Activated naive CD4-positive, alpha-beta T cell treated with anti-CD3 and anti-CD28 coated beads, Interleukin-2, amount 50 U/mL, for 24 hours (primary cell): ENCODE measurements at regions not wholly inside any gene's neighbourhood (a gene's known extent, or its start where the extent isn't known, plus 50 kb on each side); places are given as distances from the start of the nearest gene placed in this dataset.
"Not testable (repeated sequence)": the region's sequence is repeated elsewhere in the genome, so short reads cannot be mapped to it uniquely, and the experiment has no call there.

Source experiments
- H3K27ac Mint-ChIP-seq: one replicate; pipeline ENCODE4 v1.8.0; 2021; ENCODE audit warnings: mild to moderate bottlenecking, mixed read lengths
- H3K27me3 Mint-ChIP-seq: one replicate; pipeline ENCODE4 v1.8.0; 2021; ENCODE audit warnings: mixed read lengths
- H3K36me3 Mint-ChIP-seq: one replicate; pipeline ENCODE4 v1.8.0; 2021; ENCODE audit warnings: mixed read lengths
- H3K4me1 Mint-ChIP-seq: one replicate; pipeline ENCODE4 v1.8.0; 2021; ENCODE audit warnings: mixed read lengths
- H3K4me3 Mint-ChIP-seq: one replicate; pipeline ENCODE4 v1.8.0; 2021; ENCODE audit warnings: mild to moderate bottlenecking, mixed read lengths
- H3K9me3 Mint-ChIP-seq: one replicate; pipeline ENCODE4 v1.8.0; 2021; ENCODE audit warnings: mixed read lengths

DNA sequence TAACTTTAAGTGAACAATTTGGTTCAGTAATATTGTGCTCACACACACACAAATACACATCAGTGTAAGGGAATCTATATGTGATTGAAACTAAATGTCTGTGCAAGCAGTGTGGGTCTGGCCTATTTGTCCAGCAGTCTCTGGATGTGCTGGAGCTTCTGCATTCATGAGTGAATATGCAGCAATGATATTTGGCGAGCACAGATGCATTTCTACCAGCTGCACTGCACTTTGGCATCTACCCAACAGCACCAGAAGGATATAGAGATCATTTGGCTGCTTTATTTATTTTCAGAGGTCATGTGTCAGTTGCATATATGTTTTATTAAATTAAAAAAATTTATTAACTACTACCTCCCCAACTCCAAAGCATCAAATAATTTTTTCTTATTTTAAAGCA lies 613.4 kb upstream of the NR3C2 start:
- H3K9me3 Mint-ChIP-seq, result no peaks in the 10 kb centered on the region
- peaks cover 1% of the 10 kb centered on the region for H3K27me3 Mint-ChIP-seq
- H3K27ac Mint-ChIP-seq, result no peak overlapping the region
- H3K36me3 Mint-ChIP-seq, result no peaks in the 10 kb centered on the region
- no peak overlapping the region for H3K4me3 Mint-ChIP-seq
- H3K4me1 Mint-ChIP-seq, result no peaks in the 10 kb centered on the region

GRCh38 chr4:149050840-149051239 lies 608.6 kb upstream of the NR3C2 start:
- Mint-ChIP-seq H3K4me1 (no peaks in the 10 kb centered on the region), H3K9me3 (peaks cover 6% of the 10 kb centered on the region), H3K27me3 (no peaks in the 10 kb centered on the region), H3K27ac (no peak overlapping the region), H3K4me3 (no peak overlapping the region), H3K36me3 (no peaks in the 10 kb centered on the region)

- Mint-ChIP-seq H3K4me3 (no peak overlapping the region), H3K9me3 (peaks cover 6% of the 10 kb centered on the region), H3K4me1 (no peaks in the 10 kb centered on the region), H3K27ac (no peak overlapping the region), H3K27me3 (no peaks in the 10 kb centered on the region), H3K36me3 (no peaks in the 10 kb centered on the region)
Measured at GRCh38 chr4:149048451-149049143, 606.4 kb upstream of the NR3C2 start.

DNA sequence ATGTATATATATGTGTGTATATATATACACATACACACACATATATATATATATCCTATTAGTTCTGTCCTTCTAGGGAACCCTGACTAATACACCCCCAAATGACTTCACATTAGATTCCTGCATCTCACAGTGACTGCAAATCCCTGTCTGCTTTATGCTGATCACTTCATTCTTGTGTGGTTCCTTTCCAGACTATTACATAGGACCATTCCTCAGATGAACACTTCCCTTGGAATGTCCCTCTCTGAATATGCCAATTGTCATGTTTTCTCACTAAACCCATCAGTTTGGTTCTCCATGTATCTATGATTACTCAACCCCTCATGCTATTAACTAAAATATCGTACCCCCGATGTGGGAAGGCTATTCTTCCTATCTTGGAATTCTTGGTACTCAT lies 605.2 kb upstream of the NR3C2 start:
- Mint-ChIP-seq H3K9me3 (peaks cover 6% of the 10 kb centered on the region), H3K4me1 (no peaks in the 10 kb centered on the region), H3K27me3 (no peaks in the 10 kb centered on the region), H3K27ac (no peak overlapping the region), H3K36me3 (no peaks in the 10 kb centered on the region), H3K4me3 (no peak overlapping the region)

DNA sequence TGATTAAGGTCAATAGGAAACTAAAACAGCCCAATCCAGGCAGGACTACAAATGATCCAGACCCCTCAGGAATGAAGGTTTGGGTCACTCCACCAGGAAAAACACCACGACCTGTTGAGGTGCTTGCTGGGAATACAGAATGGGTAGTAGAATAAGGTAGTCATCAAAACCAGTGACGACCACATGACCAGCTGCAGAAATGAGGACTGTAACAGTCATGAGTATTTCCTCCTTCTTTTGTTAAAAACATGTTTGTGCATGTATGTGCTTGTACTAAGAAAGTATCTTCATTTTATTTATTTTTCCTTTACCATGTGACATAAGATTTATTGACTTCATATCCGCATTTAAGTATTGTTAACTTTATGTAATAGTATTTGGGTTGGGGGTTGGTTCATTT lies 603.5 kb upstream of the NR3C2 start:
- Mint-ChIP-seq H3K27me3 (no peaks in the 10 kb centered on the region), H3K36me3 (no peaks in the 10 kb centered on the region), H3K4me3 (no peak overlapping the region), H3K4me1 (no peaks in the 10 kb centered on the region), H3K9me3 (peaks cover 6% of the 10 kb centered on the region), H3K27ac (no peak overlapping the region)

GRCh38 chr4:149039786-149040185 lies 597.6 kb upstream of the NR3C2 start:
- H3K4me3 Mint-ChIP-seq, H3K27me3 Mint-ChIP-seq, H3K27ac Mint-ChIP-seq, H3K36me3 Mint-ChIP-seq, H3K4me1 Mint-ChIP-seq, H3K9me3 Mint-ChIP-seq: not testable (repeated sequence)

- H3K27me3 Mint-ChIP-seq, result peaks cover 3% of the 10 kb centered on the region
- H3K4me3 Mint-ChIP-seq, result no peak overlapping the region
- no peaks in the 10 kb centered on the region for H3K9me3 Mint-ChIP-seq
- no peak overlapping the region for H3K27ac Mint-ChIP-seq
- no peaks in the 10 kb centered on the region for H3K36me3 Mint-ChIP-seq
- no peaks in the 10 kb centered on the region for H3K4me1 Mint-ChIP-seq
Measured at GRCh38 chr4:149031399-149031798, 589.2 kb upstream of the NR3C2 start.

DNA sequence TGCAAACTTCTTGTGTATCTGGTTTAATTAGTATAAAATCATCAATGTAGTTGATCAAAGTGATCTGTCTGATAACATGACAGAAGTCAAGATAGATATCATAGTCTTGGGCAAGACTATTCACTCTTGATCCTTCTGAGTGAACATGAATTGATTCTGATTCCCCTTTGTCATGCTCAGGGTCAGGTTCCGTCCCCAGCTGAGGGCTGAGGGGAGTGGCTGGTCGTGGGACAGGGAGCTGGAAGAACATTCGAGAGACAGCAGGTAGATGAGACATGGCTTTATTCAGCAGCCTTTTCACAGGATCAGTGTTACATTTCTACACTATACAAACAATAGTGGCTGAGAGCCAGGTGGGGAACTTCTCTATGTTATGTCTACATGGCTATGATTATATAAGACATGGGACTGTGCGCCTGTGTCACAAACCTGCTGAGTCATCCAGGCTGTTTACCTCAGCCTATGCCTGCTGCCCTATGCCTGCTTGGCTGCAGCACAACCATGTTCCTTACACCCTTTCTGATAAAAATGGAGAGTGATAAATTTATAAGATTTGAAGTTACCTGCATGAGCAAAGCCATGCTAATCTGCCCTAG lies 586.9 kb upstream of the NR3C2 start:
- Mint-ChIP-seq H3K27ac (no peak overlapping the region), H3K36me3 (no peaks in the 10 kb centered on the region), H3K27me3 (peaks cover 3% of the 10 kb centered on the region), H3K4me1 (no peaks in the 10 kb centered on the region), H3K4me3 (no peak overlapping the region), H3K9me3 (no peaks in the 10 kb centered on the region)

GRCh38 chr4:149026696-149027095 lies 584.5 kb upstream of the NR3C2 start:
- H3K27ac Mint-ChIP-seq, result no peak overlapping the region
- H3K9me3 Mint-ChIP-seq, result no peaks in the 10 kb centered on the region
- no peaks in the 10 kb centered on the region for H3K27me3 Mint-ChIP-seq
- H3K4me1 Mint-ChIP-seq, result no peaks in the 10 kb centered on the region
- no peaks in the 10 kb centered on the region for H3K36me3 Mint-ChIP-seq
- no peak overlapping the region for H3K4me3 Mint-ChIP-seq

DNA sequence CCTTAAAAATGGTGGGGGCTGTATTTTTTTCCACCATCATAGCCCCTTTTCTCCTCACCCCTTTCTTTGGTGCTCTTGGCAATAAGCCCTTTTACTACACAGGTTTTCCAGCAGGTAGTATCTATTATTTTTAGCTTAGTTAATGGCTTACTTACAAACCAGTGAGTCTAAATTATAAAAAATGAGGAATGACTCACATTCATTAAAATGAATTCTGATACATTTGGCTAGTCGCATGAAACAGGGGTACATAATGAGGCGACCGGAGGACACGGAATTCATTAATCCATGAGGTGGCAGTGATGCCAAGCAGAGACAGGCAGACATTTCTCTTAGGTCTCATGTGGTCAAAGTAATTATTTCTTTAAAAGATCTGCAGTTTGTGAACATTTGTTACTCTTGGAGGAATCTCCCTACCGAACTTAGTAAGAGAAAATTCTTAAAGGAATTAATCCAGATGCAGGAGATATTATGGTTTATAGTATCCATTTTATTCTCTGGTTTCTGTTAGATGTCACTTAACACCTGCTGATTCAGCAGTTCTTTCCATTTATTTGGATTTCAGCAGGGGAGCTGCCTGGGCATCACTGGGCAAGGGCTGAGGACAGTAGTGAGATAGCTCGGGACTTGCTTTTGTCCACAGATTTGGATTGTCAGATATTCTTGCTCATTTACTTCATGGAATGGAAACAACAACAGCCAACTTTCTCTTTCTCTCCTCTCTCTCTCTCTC lies 575.0 kb upstream of the NR3C2 start:
- H3K36me3 Mint-ChIP-seq, result no peaks in the 10 kb centered on the region
- H3K9me3 Mint-ChIP-seq, result peaks cover 4% of the 10 kb centered on the region
- H3K4me3 Mint-ChIP-seq, result no peak overlapping the region
- no peaks in the 10 kb centered on the region for H3K4me1 Mint-ChIP-seq
- H3K27me3 Mint-ChIP-seq, result peaks cover 3% of the 10 kb centered on the region
- no peak overlapping the region for H3K27ac Mint-ChIP-seq

DNA sequence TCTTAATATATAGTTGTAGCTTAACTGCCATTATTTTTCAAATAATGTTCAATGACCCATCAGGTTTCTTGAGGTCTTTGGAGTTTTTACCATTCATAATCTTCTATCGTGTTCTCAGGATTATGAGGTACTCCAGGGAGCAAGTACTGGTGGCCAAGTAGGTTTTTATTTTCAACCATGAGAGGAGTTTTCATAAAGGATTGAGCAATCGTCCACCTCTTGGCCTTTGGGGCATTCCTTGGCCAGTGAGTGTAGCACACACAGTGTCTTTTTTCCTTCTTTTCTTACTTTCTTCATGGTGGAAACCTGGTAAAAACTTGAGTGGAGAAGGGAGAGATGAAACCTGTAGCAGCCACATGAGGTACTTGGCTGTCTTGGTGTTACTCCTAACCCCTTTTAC lies 567.0 kb upstream of the NR3C2 start:
- no peaks in the 10 kb centered on the region for H3K9me3 Mint-ChIP-seq
- no peaks in the 10 kb centered on the region for H3K4me1 Mint-ChIP-seq

GRCh38 chr4:149008415-149009025 lies 566.3 kb upstream of the NR3C2 start:
- H3K27ac Mint-ChIP-seq, result no peak overlapping the region
- H3K9me3 Mint-ChIP-seq, result no peaks in the 10 kb centered on the region
- no peaks in the 10 kb centered on the region for H3K27me3 Mint-ChIP-seq
- H3K4me3 Mint-ChIP-seq, result no peak overlapping the region
- H3K36me3 Mint-ChIP-seq, result no peaks in the 10 kb centered on the region
- H3K4me1 Mint-ChIP-seq, result no peaks in the 10 kb centered on the region

More for the DNA sequence above, 567.0 kb upstream of the NR3C2 start:
- Mint-ChIP-seq H3K4me3 (no peak overlapping the region), H3K27me3 (no peaks in the 10 kb centered on the region), H3K36me3 (no peaks in the 10 kb centered on the region), H3K27ac (no peak overlapping the region)

GRCh38 chr4:149005191-149005590 lies 563.0 kb upstream of the NR3C2 start:
- Mint-ChIP-seq H3K27ac (no peak overlapping the region), H3K36me3 (no peaks in the 10 kb centered on the region), H3K27me3 (no peaks in the 10 kb centered on the region), H3K4me1 (no peaks in the 10 kb centered on the region), H3K4me3 (no peak overlapping the region), H3K9me3 (no peaks in the 10 kb centered on the region)

GRCh38 chr4:148999924-149000323 lies 557.7 kb upstream of the NR3C2 start:
- Mint-ChIP-seq H3K4me3 (no peak overlapping the region), H3K4me1 (no peaks in the 10 kb centered on the region), H3K27me3 (peaks cover 1% of the 10 kb centered on the region), H3K9me3 (no peaks in the 10 kb centered on the region), H3K27ac (no peak overlapping the region), H3K36me3 (no peaks in the 10 kb centered on the region)

GRCh38 chr4:148998719-148999118 lies 556.5 kb upstream of the NR3C2 start:
- Mint-ChIP-seq H3K4me1 (no peaks in the 10 kb centered on the region), H3K9me3 (no peaks in the 10 kb centered on the region), H3K4me3 (no peak overlapping the region), H3K27ac (no peak overlapping the region), H3K36me3 (no peaks in the 10 kb centered on the region), H3K27me3 (peaks cover 1% of the 10 kb centered on the region)

GRCh38 chr4:148986951-148987350 lies 544.7 kb upstream of the NR3C2 start:
- Mint-ChIP-seq H3K27me3 (no peaks in the 10 kb centered on the region), H3K36me3 (no peaks in the 10 kb centered on the region), H3K4me1 (no peaks in the 10 kb centered on the region), H3K27ac (no peak overlapping the region), H3K4me3 (no peak overlapping the region), H3K9me3 (no peaks in the 10 kb centered on the region)
